ENCODE measurements at regions not wholly inside any gene's neighbourhood (a gene's known extent, or its start where the extent isn't known, plus 50 kb on each side); places are given as distances from the start of the nearest gene placed in this dataset.

GRCh38 chr2:237193436-237193835, 107.7 kb downstream of the COPS8 start:
- no peak overlapping the region for H3K4me2 ChIP-seq (replicated peaks; ENCODE audit: extremely low read depth, low read length, poor library complexity, severe bottlenecking)
- no peak overlapping the region for H3K27ac Mint-ChIP-seq
- no peaks in the 10 kb centered on the region for H4K20me1 ChIP-seq (ENCODE audit: insufficient read depth, low read length)
- no peak overlapping the region for H3K4me3 ChIP-seq (replicated peaks in 1 of 3; ENCODE audit: low read depth in 2 of 3, low read length in 3 of 3)
- no peaks in the 10 kb centered on the region for H3K36me3 ChIP-seq (replicated peaks in 1 of 2; ENCODE audit: control insufficient read depth in 1 of 2, insufficient read depth in 2 of 2, low read length in 2 of 2)
- no peak overlapping the region for H3K4me3 Mint-ChIP-seq
- 92% methylated on average over 5 of the region's 7 CpGs for WGBS (ENCODE audit: insufficient coverage)
- peaks cover 0 to 3% (median 0%) of the 10 kb centered on the region in 7 donors for H3K9me3 Mint-ChIP-seq
- no peak for DNase-seq
- no peak for TF ChIP-seq CTCF (IDR thresholded peaks at IDR 0.05)
- H3K36me3 Mint-ChIP-seq, result no peaks in the 10 kb centered on the region
- no peaks in the 10 kb centered on the region for H3K4me1 Mint-ChIP-seq
- H3K4me1 ChIP-seq (ENCODE audit: control insufficient read depth in 1 of 2, insufficient read depth in 2 of 2, low read length in 2 of 2), result no peaks in the 10 kb centered on the region
- intact Hi-C loops (cut with micrococcal nuclease), result no loop called here
- H3K9ac ChIP-seq (ENCODE audit: insufficient read depth, low read length, poor library complexity, severe bottlenecking), result no peak overlapping the region
- H3K79me2 ChIP-seq (ENCODE audit: insufficient read depth, low read length), result no peaks in the 10 kb centered on the region
- H3K9me3 ChIP-seq (replicated peaks in 1 of 2; ENCODE audit: control insufficient read depth in 1 of 2, insufficient read depth in 1 of 2, low read length in 2 of 2), result peaks cover 0 to 4% of the 10 kb centered on the region in 2 donors
- peaks cover 5 to 13% (median 6%) of the 10 kb centered on the region in 3 donors for H3K27me3 Mint-ChIP-seq (ENCODE audit: low read depth in 3 of 3)
- H2AFZ ChIP-seq (ENCODE audit: insufficient read depth, low read depth, low read length, poor library complexity, severe bottlenecking), result no peak overlapping the region
- no peak overlapping the region for H3K27ac ChIP-seq (ENCODE audit: low read depth in 1 of 2, low read length in 2 of 2)
- peaks cover 0 to 10% of the 10 kb centered on the region in 2 donors for H3K27me3 ChIP-seq (ENCODE audit: control insufficient read depth in 2 of 2, insufficient read depth in 2 of 2, low read length in 2 of 2)

DNA sequence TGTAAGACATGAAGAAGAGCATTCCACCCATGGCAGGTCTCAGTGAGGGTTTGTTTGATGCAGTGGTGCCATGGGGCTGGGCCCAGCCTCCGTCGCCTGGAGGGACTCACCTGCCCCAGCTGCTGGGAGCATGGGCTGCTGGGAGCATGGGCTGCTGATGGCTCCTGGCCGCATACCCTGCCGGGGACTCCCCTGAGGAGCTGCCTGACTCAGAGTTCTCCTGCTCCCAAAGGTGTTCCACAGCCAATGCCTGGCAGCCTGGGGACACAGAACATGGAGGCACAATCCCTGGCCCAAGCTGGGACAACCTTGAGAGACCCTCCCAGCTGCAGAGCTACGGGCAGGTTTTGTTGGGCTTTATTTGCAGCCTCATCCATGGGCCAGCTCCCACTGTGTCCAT, 108.4 kb downstream of the COPS8 start:
- Histone ChIP-seq H3K9me3 (replicated peaks in 1 of 2; ENCODE audit: control insufficient read depth in 1 of 2, insufficient read depth in 1 of 2, low read length in 2 of 2) (peaks cover 0 to 4% of the 10 kb centered on the region in 2 donors), H3K27me3 (ENCODE audit: control insufficient read depth in 2 of 2, insufficient read depth in 2 of 2, low read length in 2 of 2) (peaks cover 0 to 10% of the 10 kb centered on the region in 2 donors), H3K9ac (ENCODE audit: insufficient read depth, low read length, poor library complexity, severe bottlenecking) (no peak overlapping the region), H4K20me1 (ENCODE audit: insufficient read depth, low read length) (no peaks in the 10 kb centered on the region), H3K4me1 (ENCODE audit: control insufficient read depth in 1 of 2, insufficient read depth in 2 of 2, low read length in 2 of 2) (no peaks in the 10 kb centered on the region), H3K4me2 (replicated peaks; ENCODE audit: extremely low read depth, low read length, poor library complexity, severe bottlenecking) (no peak overlapping the region), H3K36me3 (replicated peaks in 1 of 2; ENCODE audit: control insufficient read depth in 1 of 2, insufficient read depth in 2 of 2, low read length in 2 of 2) (no peaks in the 10 kb centered on the region), H3K79me2 (ENCODE audit: insufficient read depth, low read length) (no peaks in the 10 kb centered on the region), H3K27ac (ENCODE audit: low read depth in 1 of 2, low read length in 2 of 2) (no peak overlapping the region), H3K4me3 (replicated peaks in 1 of 3; ENCODE audit: low read depth in 2 of 3, low read length in 3 of 3) (no peak overlapping the region), H2AFZ (ENCODE audit: insufficient read depth, low read depth, low read length, poor library complexity, severe bottlenecking) (no peak overlapping the region)
- no peak for TF ChIP-seq CTCF (IDR thresholded peaks at IDR 0.05)
- no peak for DNase-seq
- no peaks in the 10 kb centered on the region for H3K4me1 Mint-ChIP-seq
- intact Hi-C loops (cut with micrococcal nuclease), result no loop called here
- WGBS (ENCODE audit: insufficient coverage), result 69% methylated on average over 4 of the region's 5 CpGs
- H3K27ac Mint-ChIP-seq, result no peak overlapping the region
- H3K9me3 Mint-ChIP-seq, result peaks cover 0 to 3% (median 0%) of the 10 kb centered on the region in 7 donors
- peaks cover 5 to 13% (median 6%) of the 10 kb centered on the region in 3 donors for H3K27me3 Mint-ChIP-seq (ENCODE audit: low read depth in 3 of 3)
- no peaks in the 10 kb centered on the region for H3K36me3 Mint-ChIP-seq
- no peak overlapping the region for H3K4me3 Mint-ChIP-seq
